Transverse colon (tissue), 4 donors: ENCODE measurements at regions not wholly inside any gene's neighbourhood (a gene's known extent, or its start where the extent isn't known, plus 50 kb on each side); places are given as distances from the start of the nearest gene placed in this dataset.

Source experiments
- CTCF ChIP-seq, 5 experiments: fragments of 200-600 bp in 3 of 5; fragments of 450-650 bp in 2 of 5; sonication (generic) in 3 of 5; IDR thresholded peaks; 1 replicate in 2 of 5; 2 replicates in 3 of 5; pipeline ENCODE4 v1.5.1; 2016 to 2017; ENCODE audit warnings: antibody characterized with exemption in 5 of 5, inconsistent platforms in 3 of 5, mild to moderate bottlenecking in 2 of 5, moderate library complexity in 1 of 5
- POLR2AphosphoS5 ChIP-seq, 3 donors: sonication (generic); formaldehyde crosslinking; IDR thresholded peaks; one replicate each; pipeline ENCODE4 v1.6.1; 2016; ENCODE audit warnings: antibody characterized with exemption in 3 of 3

GRCh38 chr10:131580674-131581073, 269.2 kb upstream of the TCERG1L start:
- TF ChIP-seq POLR2AphosphoS5 (IDR thresholded peaks at IDR 0.05) (no peak), CTCF (IDR thresholded peaks at IDR 0.05) (no peak)
